K562 (cell line): ENCODE measurements at regions not wholly inside any gene's neighbourhood (a gene's known extent, or its start where the extent isn't known, plus 50 kb on each side); places are given as distances from the start of the nearest gene placed in this dataset.

Experiments
- ATAC-seq: fragments of 200-7000 bp; cut with Tn5 transposase; 3 replicates; pipeline ENCODE4 v1.9.1; 2020; ENCODE audit warnings: moderate library complexity
- BruUV-seq: library from RNA; stranded (reverse); fragments of 400-500 nt; replicated peaks from 2 replicates; lab custom pipeline; 2021; lab: Mats Ljungman, UMichigan
- CTCF ChIA-PET: fragments of 300-600 bp; formaldehyde crosslinking; extraction: SDS; loops from one replicate; lab custom pipeline; 2021; ENCODE audit warnings: low intra/inter-chr PET ratio; lab: Yijun Ruan, JAX
- POLR2A ChIA-PET: fragments of 300-600, 350-650 bp; sonication (Branson Sonifier 250); formaldehyde crosslinking; extraction: SDS; loops from one replicate; lab custom pipeline; 2021; ENCODE audit warnings: antibody characterized with exemption, inconsistent platforms; lab: Yijun Ruan, JAX
- DNase-seq, 4 experiments: peaks; one replicate each; pipeline versions ENCODE4 v3.0.0 to v3.0.0-alpha.2; 2011 to 2018; ENCODE audit warnings: low spot score in 3 of 4, mixed read lengths in 3 of 4; ENCODE audit errors: extremely low read depth in 1 of 4
- FAIRE-seq: peaks from 2 replicates; lab custom pipeline; 2011; peaks lifted over from hg19 to GRCh38; lab: Jason Lieb, UNC
- H2AFZ ChIP-seq: 2 replicates; pipeline ENCODE4 v1.6.0; 2011; ENCODE audit warnings: low read depth, low read length, control low read depth, inconsistent platforms
- H3K27ac ChIP-seq: fragments of 200-600 bp; 3 replicates; pipeline ENCODE4 v1.8.0; 2011; ENCODE audit warnings: low read depth, mild to moderate bottlenecking, control low read depth, inconsistent platforms, low read length, moderate library complexity, mixed read lengths; ENCODE audit errors: extremely low read depth
- H3K27me3 ChIP-seq, 2 experiments: fragments of 300-600 bp in 1 of 2; 2 replicates in 1 of 2; 3 replicates in 1 of 2; pipeline versions ENCODE4 v1.6.0 to v1.8.0; 2011; ENCODE audit warnings: inconsistent platforms in 2 of 2, low read length in 2 of 2, mild to moderate bottlenecking in 1 of 2, mixed read lengths in 1 of 2, moderate library complexity in 1 of 2; ENCODE audit not compliant: control insufficient read depth in 2 of 2, insufficient read depth in 2 of 2
- H3K36me3 ChIP-seq: fragments of 300-600 bp; 3 replicates; pipeline ENCODE4 v1.8.0; 2011; ENCODE audit warnings: mild to moderate bottlenecking, low read length, inconsistent platforms; ENCODE audit not compliant: control insufficient read depth, insufficient read depth
- H3K4me1 ChIP-seq, 2 experiments: fragments of 200-600 bp in 1 of 2; replicated peaks in 1 of 2; 2 replicates in 1 of 2; 3 replicates in 1 of 2; pipeline versions ENCODE4 v1.5.1 to v1.8.0; 2011; ENCODE audit warnings: inconsistent platforms in 2 of 2, low read length in 2 of 2, mild to moderate bottlenecking in 1 of 2, mixed read lengths in 1 of 2, moderate library complexity in 1 of 2; ENCODE audit not compliant: control insufficient read depth in 2 of 2, insufficient read depth in 2 of 2
- H3K4me2 ChIP-seq: 2 replicates; pipeline ENCODE4 v1.6.1; 2011; ENCODE audit warnings: low read length, control low read depth, inconsistent platforms, mixed read lengths; ENCODE audit not compliant: insufficient read depth
- H3K4me3 ChIP-seq: fragments of 200-600 bp; sonication (generic), shearing (Covaris generic); 2 replicates; pipeline ENCODE4 v1.5.1; 2016; ENCODE audit warnings: control low read depth, inconsistent platforms
- H3K79me2 ChIP-seq: fragments of 200-600 bp; 3 replicates; pipeline ENCODE4 v1.8.0; 2011; ENCODE audit warnings: low read length, inconsistent platforms; ENCODE audit not compliant: control insufficient read depth, insufficient read depth
- H3K9ac ChIP-seq, 2 experiments: 2 replicates each; pipeline versions ENCODE4 v1.6.0 to v1.6.1; 2011; ENCODE audit warnings: low read depth in 2 of 2, low read length in 2 of 2, control low read depth in 1 of 2, inconsistent platforms in 1 of 2, mild to moderate bottlenecking in 1 of 2, mixed read lengths in 1 of 2; ENCODE audit not compliant: insufficient read depth in 1 of 2
- H3K9me1 ChIP-seq: one replicate; pipeline ENCODE4 v1.6.0; 2011; ENCODE audit warnings: inconsistent platforms, mild to moderate bottlenecking, low read length, moderate library complexity; ENCODE audit not compliant: control insufficient read depth, insufficient read depth
- H3K9me3 ChIP-seq: replicated peaks from 2 replicates; pipeline ENCODE4 v1.5.1; 2011; ENCODE audit warnings: low read depth, low read length, inconsistent platforms; ENCODE audit not compliant: control insufficient read depth, insufficient read depth
- H4K20me1 ChIP-seq: replicated peaks from 2 replicates; pipeline ENCODE4 v1.6.1; 2011; ENCODE audit warnings: low read length, inconsistent platforms, mixed read lengths; ENCODE audit not compliant: control insufficient read depth, insufficient read depth
- BRD9 ChIP-seq: fragments of 450-650 bp; IDR thresholded peaks from 2 replicates; pipeline ENCODE4 v1.6.1; 2018; ENCODE audit warnings: low read depth; ENCODE audit not compliant: partially characterized antibody
- EGR1 ChIP-seq: fragments of 450-650 bp; conservative IDR thresholded peaks from 2 replicates; pipeline ENCODE4 v1.6.1; 2017; ENCODE audit warnings: mild to moderate bottlenecking
- HDAC6 ChIP-seq: IDR thresholded peaks from 2 replicates; pipeline ENCODE4 v1.6.1; 2012; ENCODE audit warnings: low read depth, mild to moderate bottlenecking, control low read depth, inconsistent platforms, low read length, moderate library complexity
- KAT2B ChIP-seq: IDR thresholded peaks from one replicate; pipeline ENCODE4 v1.6.1; 2012; ENCODE audit warnings: low read depth, mild to moderate bottlenecking, control low read depth, inconsistent platforms, low read length, moderate library complexity
- KDM2B ChIP-seq: fragments of 250-450 bp; sonication (Bioruptor Pico); IDR thresholded peaks from 2 replicates; pipeline ENCODE4 v1.8.0; 2021; ENCODE audit warnings: mild to moderate bottlenecking, moderate library complexity
- NBN ChIP-seq: fragments of 450-650 bp; IDR thresholded peaks from 2 replicates; pipeline ENCODE4 v1.6.1; 2016; ENCODE audit warnings: low read depth, mild to moderate bottlenecking
- SNRNP70 ChIP-seq: fragments of 200-400 bp; formaldehyde crosslinking; optimal IDR thresholded peaks from 2 replicates; pipeline ENCODE3; 2017; ENCODE audit warnings: low read depth, low read length
- THRB ChIP-seq: fragments of 450-650 bp; formaldehyde crosslinking; conservative IDR thresholded peaks from 2 replicates; pipeline ENCODE4 v1.4.0; 2022; ENCODE audit warnings: mild to moderate bottlenecking, missing genetic modification characterization
- XRCC3 ChIP-seq: fragments of 450-650 bp; IDR thresholded peaks from 2 replicates; pipeline ENCODE4 v1.6.1; 2017; ENCODE audit warnings: mild to moderate bottlenecking, moderate library complexity
- ZC3H8 ChIP-seq: fragments of 450-650 bp; IDR thresholded peaks from 2 replicates; pipeline ENCODE4 v1.6.1; 2017
- ZMIZ1 ChIP-seq, 2 experiments: fragments of 150-350 bp in 1 of 2; IDR thresholded peaks; 2 replicates each; pipeline ENCODE4 v1.6.1; 2012 to 2016; ENCODE audit warnings: low read depth in 2 of 2, low read length in 2 of 2, mild to moderate bottlenecking in 1 of 2, moderate library complexity in 1 of 2
- ZNF23 ChIP-seq: fragments of 250-450 bp; sonication (Bioruptor Pico); IDR thresholded peaks from 2 replicates; pipeline ENCODE4 v1.4.0; 2020; ENCODE audit warnings: mild to moderate bottlenecking
- ZSCAN32 ChIP-seq: fragments of 450-650 bp; formaldehyde crosslinking; IDR thresholded peaks from 2 replicates; pipeline ENCODE4 v1.4.0; 2020; ENCODE audit warnings: mild to moderate bottlenecking, moderate library complexity
- WGBS: fragments of 100-300 bp; shearing (Covaris generic); methylation state at CpG from one replicate; pipeline ENCODE4 v1.1.6; 2016; ENCODE audit warnings: low coverage, mixed read lengths; ENCODE audit not compliant: insufficient coverage; ENCODE audit errors: missing lambda C conversion rate; 5-methylcytosine and 5-hydroxymethylcytosine counted together
- in situ Hi-C: fragments of 300-500 bp; cut with MboI; formaldehyde crosslinking; loops from 4 replicates; pipeline ENCODE4 v1.15.0; 2018; ENCODE audit warnings: inconsistent platforms, mixed read lengths
- intact Hi-C: fragments of 100-400 bp; cut with micrococcal nuclease; formaldehyde crosslinking; loops from 2 replicates; pipeline ENCODE4 v1.14.2; 2022

GRCh38 chr10:78476156-78476555 is 442.5 kb downstream of the RPS24 start:
- Histone ChIP-seq H2AFZ (no peak overlapping the region), H3K27ac (no peak overlapping the region), H3K4me1 (no peaks in the 10 kb centered on the region), H3K9ac (no peak overlapping the region), H3K4me3 (no peak overlapping the region), H3K36me3 (no peaks in the 10 kb centered on the region), H3K27me3 (peaks cover 12 to 46% of the 10 kb centered on the region in 2 experiments; a peak in 4 of 5 replicates), H4K20me1 (0 out of 2 replicates have a peak, but pooled peaks cover 15% of the 10 kb centered on the region), H3K9me1 (peaks cover 4% of the 10 kb centered on the region), H3K4me2 (no peak overlapping the region), H3K79me2 (no peaks in the 10 kb centered on the region), H3K9me3 (no peaks in the 10 kb centered on the region)
- under 1% methylated on average over 8 of the region's 8 CpGs for WGBS
- DNase-seq: no peak
- no TSS peak for BruUV-seq
- no peak for FAIRE-seq
- TF ChIP-seq ZC3H8: no peak
- no peak for TF ChIP-seq NBN
- no peak for TF ChIP-seq XRCC3
- no peak for TF ChIP-seq ZSCAN32 (CRISPR knock-in tag)
- no peak for TF ChIP-seq THRB (CRISPR knock-in tag)
- TF ChIP-seq ZMIZ1 (IDR thresholded peaks at IDR 0.05; ENCODE audit: low read depth in 2 of 2, low read length in 2 of 2): no peak
- TF ChIP-seq HDAC6: no peak
- TF ChIP-seq BRD9: no peak
- no peak for TF ChIP-seq SNRNP70
- TF ChIP-seq KAT2B: no peak
- TF ChIP-seq EGR1: no peak
- no peak for TF ChIP-seq ZNF23
- TF ChIP-seq KDM2B: no peak
- intact Hi-C loops: no loop called here
- ChIA-PET CTCF (no interaction called here), POLR2A (interaction anchor here (0.6 to 1.1 kb wide), 2 partner anchors 13 to 629 kb away, joined by 3 to 4 read pairs; no protein-coding TSS in a partner anchor)
- in situ Hi-C loops: no loop called here
- ATAC-seq: no peak
